H1 (cell line): ENCODE measurements at regions not wholly inside any gene's neighbourhood (a gene's known extent, or its start where the extent isn't known, plus 50 kb on each side); places are given as distances from the start of the nearest gene placed in this dataset.

ENCODE experiments used
- TF ChIP-seq, protein P1 (sequence below): fragments of 300-600 bp; sonication (generic); IDR thresholded peaks from 2 replicates; pipeline ENCODE4 v1.7.1; 2012; ENCODE audit warnings: low read length, moderate library complexity, mild to moderate bottlenecking, inconsistent platforms; ENCODE audit not compliant: insufficient replicate concordance
- TF ChIP-seq, protein P2 (sequence below): IDR thresholded peaks from 2 replicates; pipeline ENCODE4 v1.6.1; 2012; ENCODE audit warnings: inconsistent platforms

DNA sequence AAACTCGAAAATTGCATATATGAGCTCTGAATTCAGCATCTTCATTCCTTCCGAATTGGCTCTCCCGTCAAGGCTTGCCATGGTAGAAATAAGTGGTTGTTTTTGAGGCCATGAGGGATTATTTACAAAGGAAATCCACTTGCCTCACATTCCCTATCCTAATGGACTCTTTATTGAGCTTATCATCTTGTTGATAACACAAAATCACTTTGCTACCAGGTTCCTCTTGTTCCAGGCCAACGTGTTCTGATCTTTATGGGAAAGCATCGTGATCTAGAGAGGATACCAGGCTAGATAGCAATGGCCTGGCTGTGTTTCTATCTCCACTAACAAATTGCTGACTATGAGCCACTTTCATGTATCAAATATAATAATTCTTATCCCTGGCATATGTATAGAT lies 811.7 kb downstream of the TLR4 start (continued):
- TF ChIP-seq, protein P1, sequence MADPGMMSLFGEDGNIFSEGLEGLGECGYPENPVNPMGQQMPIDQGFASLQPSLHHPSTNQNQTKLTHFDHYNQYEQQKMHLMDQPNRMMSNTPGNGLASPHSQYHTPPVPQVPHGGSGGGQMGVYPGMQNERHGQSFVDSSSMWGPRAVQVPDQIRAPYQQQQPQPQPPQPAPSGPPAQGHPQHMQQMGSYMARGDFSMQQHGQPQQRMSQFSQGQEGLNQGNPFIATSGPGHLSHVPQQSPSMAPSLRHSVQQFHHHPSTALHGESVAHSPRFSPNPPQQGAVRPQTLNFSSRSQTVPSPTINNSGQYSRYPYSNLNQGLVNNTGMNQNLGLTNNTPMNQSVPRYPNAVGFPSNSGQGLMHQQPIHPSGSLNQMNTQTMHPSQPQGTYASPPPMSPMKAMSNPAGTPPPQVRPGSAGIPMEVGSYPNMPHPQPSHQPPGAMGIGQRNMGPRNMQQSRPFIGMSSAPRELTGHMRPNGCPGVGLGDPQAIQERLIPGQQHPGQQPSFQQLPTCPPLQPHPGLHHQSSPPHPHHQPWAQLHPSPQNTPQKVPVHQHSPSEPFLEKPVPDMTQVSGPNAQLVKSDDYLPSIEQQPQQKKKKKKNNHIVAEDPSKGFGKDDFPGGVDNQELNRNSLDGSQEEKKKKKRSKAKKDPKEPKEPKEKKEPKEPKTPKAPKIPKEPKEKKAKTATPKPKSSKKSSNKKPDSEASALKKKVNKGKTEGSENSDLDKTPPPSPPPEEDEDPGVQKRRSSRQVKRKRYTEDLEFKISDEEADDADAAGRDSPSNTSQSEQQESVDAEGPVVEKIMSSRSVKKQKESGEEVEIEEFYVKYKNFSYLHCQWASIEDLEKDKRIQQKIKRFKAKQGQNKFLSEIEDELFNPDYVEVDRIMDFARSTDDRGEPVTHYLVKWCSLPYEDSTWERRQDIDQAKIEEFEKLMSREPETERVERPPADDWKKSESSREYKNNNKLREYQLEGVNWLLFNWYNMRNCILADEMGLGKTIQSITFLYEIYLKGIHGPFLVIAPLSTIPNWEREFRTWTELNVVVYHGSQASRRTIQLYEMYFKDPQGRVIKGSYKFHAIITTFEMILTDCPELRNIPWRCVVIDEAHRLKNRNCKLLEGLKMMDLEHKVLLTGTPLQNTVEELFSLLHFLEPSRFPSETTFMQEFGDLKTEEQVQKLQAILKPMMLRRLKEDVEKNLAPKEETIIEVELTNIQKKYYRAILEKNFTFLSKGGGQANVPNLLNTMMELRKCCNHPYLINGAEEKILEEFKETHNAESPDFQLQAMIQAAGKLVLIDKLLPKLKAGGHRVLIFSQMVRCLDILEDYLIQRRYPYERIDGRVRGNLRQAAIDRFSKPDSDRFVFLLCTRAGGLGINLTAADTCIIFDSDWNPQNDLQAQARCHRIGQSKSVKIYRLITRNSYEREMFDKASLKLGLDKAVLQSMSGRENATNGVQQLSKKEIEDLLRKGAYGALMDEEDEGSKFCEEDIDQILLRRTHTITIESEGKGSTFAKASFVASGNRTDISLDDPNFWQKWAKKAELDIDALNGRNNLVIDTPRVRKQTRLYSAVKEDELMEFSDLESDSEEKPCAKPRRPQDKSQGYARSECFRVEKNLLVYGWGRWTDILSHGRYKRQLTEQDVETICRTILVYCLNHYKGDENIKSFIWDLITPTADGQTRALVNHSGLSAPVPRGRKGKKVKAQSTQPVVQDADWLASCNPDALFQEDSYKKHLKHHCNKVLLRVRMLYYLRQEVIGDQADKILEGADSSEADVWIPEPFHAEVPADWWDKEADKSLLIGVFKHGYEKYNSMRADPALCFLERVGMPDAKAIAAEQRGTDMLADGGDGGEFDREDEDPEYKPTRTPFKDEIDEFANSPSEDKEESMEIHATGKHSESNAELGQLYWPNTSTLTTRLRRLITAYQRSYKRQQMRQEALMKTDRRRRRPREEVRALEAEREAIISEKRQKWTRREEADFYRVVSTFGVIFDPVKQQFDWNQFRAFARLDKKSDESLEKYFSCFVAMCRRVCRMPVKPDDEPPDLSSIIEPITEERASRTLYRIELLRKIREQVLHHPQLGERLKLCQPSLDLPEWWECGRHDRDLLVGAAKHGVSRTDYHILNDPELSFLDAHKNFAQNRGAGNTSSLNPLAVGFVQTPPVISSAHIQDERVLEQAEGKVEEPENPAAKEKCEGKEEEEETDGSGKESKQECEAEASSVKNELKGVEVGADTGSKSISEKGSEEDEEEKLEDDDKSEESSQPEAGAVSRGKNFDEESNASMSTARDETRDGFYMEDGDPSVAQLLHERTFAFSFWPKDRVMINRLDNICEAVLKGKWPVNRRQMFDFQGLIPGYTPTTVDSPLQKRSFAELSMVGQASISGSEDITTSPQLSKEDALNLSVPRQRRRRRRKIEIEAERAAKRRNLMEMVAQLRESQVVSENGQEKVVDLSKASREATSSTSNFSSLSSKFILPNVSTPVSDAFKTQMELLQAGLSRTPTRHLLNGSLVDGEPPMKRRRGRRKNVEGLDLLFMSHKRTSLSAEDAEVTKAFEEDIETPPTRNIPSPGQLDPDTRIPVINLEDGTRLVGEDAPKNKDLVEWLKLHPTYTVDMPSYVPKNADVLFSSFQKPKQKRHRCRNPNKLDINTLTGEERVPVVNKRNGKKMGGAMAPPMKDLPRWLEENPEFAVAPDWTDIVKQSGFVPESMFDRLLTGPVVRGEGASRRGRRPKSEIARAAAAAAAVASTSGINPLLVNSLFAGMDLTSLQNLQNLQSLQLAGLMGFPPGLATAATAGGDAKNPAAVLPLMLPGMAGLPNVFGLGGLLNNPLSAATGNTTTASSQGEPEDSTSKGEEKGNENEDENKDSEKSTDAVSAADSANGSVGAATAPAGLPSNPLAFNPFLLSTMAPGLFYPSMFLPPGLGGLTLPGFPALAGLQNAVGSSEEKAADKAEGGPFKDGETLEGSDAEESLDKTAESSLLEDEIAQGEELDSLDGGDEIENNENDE: no peak
- TF ChIP-seq, protein P2, sequence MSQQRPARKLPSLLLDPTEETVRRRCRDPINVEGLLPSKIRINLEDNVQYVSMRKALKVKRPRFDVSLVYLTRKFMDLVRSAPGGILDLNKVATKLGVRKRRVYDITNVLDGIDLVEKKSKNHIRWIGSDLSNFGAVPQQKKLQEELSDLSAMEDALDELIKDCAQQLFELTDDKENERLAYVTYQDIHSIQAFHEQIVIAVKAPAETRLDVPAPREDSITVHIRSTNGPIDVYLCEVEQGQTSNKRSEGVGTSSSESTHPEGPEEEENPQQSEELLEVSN: no peak
- TF ChIP-seq, all 59 proteins: peak for 0
